OCI-LY3 (cell line): ENCODE measurements at regions not wholly inside any gene's neighbourhood (a gene's known extent, or its start where the extent isn't known, plus 50 kb on each side); places are given as distances from the start of the nearest gene placed in this dataset.

Experiments used
- EZH2phosphoT487 ChIP-seq: fragments of 200-600 bp; shearing (Covaris generic); IDR thresholded peaks from 2 replicates; pipeline ENCODE4 v1.6.1; 2018; ENCODE audit warnings: antibody characterized with exemption, mixed run types, low read depth
- TF ChIP-seq, protein P1 (sequence below): fragments of 200-600, 300-600 bp; sonication (generic); IDR thresholded peaks from 2 replicates; pipeline ENCODE4 v1.5.1; 2014; ENCODE audit warnings: antibody characterized with exemption, low read length, low read depth

DNA sequence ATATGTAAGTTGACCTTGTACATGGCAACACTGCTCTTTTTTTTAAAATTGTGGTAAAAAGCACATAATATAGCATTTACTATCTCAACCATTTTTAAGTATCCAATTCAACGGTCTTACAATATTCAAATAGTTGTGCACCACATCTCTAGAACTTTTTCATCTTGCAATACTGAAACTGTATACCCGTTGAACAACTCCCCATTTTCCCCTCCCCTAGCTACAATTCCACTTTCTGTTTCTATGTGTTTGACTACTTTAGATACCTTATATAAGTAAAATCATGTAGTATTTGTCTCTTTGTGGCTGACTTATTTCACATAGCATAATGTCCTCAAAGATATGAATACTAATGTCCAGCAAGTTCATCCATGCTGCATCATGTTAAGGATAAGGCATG lies 452.1 kb downstream of the TXNL1 start:
- TF ChIP-seq, protein P1, sequence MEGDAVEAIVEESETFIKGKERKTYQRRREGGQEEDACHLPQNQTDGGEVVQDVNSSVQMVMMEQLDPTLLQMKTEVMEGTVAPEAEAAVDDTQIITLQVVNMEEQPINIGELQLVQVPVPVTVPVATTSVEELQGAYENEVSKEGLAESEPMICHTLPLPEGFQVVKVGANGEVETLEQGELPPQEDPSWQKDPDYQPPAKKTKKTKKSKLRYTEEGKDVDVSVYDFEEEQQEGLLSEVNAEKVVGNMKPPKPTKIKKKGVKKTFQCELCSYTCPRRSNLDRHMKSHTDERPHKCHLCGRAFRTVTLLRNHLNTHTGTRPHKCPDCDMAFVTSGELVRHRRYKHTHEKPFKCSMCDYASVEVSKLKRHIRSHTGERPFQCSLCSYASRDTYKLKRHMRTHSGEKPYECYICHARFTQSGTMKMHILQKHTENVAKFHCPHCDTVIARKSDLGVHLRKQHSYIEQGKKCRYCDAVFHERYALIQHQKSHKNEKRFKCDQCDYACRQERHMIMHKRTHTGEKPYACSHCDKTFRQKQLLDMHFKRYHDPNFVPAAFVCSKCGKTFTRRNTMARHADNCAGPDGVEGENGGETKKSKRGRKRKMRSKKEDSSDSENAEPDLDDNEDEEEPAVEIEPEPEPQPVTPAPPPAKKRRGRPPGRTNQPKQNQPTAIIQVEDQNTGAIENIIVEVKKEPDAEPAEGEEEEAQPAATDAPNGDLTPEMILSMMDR = no peak
- no peak for TF ChIP-seq EZH2phosphoT487
